NB4 (cell line): ENCODE measurements at regions not wholly inside any gene's neighbourhood (a gene's known extent, or its start where the extent isn't known, plus 50 kb on each side); places are given as distances from the start of the nearest gene placed in this dataset.

Experiments
- CTCF ChIP-seq: IDR thresholded peaks from one replicate; pipeline ENCODE4 v1.5.1; 2012; ENCODE audit warnings: low read depth, low read length
- MAX ChIP-seq: IDR thresholded peaks from 2 replicates; pipeline ENCODE4 v1.6.1; 2011; ENCODE audit warnings: low read depth, low read length

GRCh38 chrX:124863303-124863702, 456.4 kb upstream of the TEX13C start:
- TF ChIP-seq CTCF (peak; percentile 4), MAX (no peak)
